Ascending aorta (tissue), 2 donors: ENCODE measurements at regions not wholly inside any gene's neighbourhood (a gene's known extent, or its start where the extent isn't known, plus 50 kb on each side); places are given as distances from the start of the nearest gene placed in this dataset.
"Not testable (repeated sequence)": the region's sequence is repeated elsewhere in the genome, so short reads cannot be mapped to it uniquely, and the experiment has no call there.

Source experiments
- DNase-seq, 2 donors: peaks; one replicate each; pipeline ENCODE4 v3.0.0-alpha.2; 2019; ENCODE audit warnings: low spot score in 2 of 2
- H3K27ac ChIP-seq, 2 donors: fragments of 200-600 bp; sonication (generic); one replicate each; pipeline ENCODE4 v1.5.1; 2016 to 2017; ENCODE audit warnings: mild to moderate bottlenecking in 1 of 2
- H3K27me3 ChIP-seq: fragments of 200-600 bp; sonication (generic); one replicate; pipeline ENCODE4 v1.5.1; 2017
- H3K36me3 ChIP-seq, 2 donors: fragments of 200-600 bp; sonication (generic); one replicate each; pipeline ENCODE4 v1.5.1; 2016
- H3K4me1 ChIP-seq, 2 donors: fragments of 200-600 bp; sonication (generic); one replicate each; pipeline ENCODE4 v1.5.1; 2016 to 2017; ENCODE audit warnings: mild to moderate bottlenecking in 1 of 2
- H3K4me3 ChIP-seq, 2 donors: fragments of 200-600 bp; sonication (generic); one replicate each; pipeline ENCODE4 v1.5.1; 2016 to 2017; ENCODE audit warnings: mild to moderate bottlenecking in 1 of 2
- H3K9me3 ChIP-seq, 2 donors: fragments of 200-600 bp; sonication (generic); one replicate each; pipeline ENCODE4 v1.5.1; 2016
- intact Hi-C: fragments of 100-400 bp; cut with DNase I; formaldehyde crosslinking; loops from one replicate; pipeline ENCODE4 v1.15.1; 2023
- TF ChIP-seq, protein P1 (sequence below), 3 experiments: fragments of 200-600 bp in 2 of 3; fragments of 450-650 bp in 1 of 3; sonication (generic) in 2 of 3; IDR thresholded peaks; one replicate each; pipeline ENCODE4 v1.5.1; 2016 to 2019; ENCODE audit warnings: antibody characterized with exemption in 3 of 3, mild to moderate bottlenecking in 1 of 3, moderate library complexity in 1 of 3

DNA sequence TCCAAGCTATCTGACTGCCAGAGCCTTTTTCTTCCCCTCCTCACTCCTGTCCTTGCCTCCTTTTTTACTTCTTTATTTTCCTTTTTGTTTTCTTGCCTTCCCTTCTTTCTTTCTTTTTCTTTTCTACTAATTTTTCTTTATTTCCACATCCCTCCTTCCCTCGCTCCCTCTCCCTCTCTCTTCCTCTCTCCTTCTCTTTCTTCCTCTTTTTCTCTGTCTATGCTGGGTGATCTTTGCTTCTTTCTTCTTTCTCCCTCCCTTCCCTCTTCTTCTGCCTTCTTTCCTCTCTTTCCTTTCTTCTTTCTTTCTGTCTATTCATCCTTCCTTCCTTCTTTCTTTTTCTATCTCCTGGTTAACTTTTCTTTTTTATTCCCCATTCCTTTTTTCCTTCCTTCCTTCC, 564.8 kb downstream of the NSUN3 start:
- Histone ChIP-seq H3K27ac (no peak overlapping the region), H3K36me3 (no peaks in the 10 kb centered on the region), H3K4me3 (no peak overlapping the region), H3K9me3 (no peaks in the 10 kb centered on the region), H3K4me1 (no peaks in the 10 kb centered on the region), H3K27me3 (no peaks in the 10 kb centered on the region)
- no peak for DNase-seq
- intact Hi-C loops: no loop called here
- TF ChIP-seq, protein P1, sequence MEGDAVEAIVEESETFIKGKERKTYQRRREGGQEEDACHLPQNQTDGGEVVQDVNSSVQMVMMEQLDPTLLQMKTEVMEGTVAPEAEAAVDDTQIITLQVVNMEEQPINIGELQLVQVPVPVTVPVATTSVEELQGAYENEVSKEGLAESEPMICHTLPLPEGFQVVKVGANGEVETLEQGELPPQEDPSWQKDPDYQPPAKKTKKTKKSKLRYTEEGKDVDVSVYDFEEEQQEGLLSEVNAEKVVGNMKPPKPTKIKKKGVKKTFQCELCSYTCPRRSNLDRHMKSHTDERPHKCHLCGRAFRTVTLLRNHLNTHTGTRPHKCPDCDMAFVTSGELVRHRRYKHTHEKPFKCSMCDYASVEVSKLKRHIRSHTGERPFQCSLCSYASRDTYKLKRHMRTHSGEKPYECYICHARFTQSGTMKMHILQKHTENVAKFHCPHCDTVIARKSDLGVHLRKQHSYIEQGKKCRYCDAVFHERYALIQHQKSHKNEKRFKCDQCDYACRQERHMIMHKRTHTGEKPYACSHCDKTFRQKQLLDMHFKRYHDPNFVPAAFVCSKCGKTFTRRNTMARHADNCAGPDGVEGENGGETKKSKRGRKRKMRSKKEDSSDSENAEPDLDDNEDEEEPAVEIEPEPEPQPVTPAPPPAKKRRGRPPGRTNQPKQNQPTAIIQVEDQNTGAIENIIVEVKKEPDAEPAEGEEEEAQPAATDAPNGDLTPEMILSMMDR (IDR thresholded peaks at IDR 0.05): no peak

DNA sequence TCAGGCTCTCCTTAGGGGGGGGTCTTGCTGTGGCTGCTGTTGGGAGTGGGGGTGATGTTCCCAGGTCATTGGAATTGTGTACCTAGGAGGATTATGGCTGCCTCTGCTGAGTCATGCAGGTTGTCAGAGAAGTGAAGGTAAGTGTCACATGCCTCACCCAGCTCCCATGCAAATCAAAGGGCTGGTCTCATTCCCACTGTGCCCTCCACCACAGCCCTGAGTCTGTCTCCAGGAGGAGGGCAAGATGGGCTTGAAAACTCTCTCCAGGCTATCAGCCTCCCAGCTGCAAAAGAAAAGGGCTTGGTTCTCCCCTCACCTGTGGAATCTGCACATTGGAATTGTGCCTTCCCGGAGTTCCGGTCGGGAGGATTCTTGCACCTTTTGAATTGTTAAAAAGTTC, 580.5 kb downstream of the NSUN3 start:
- no peaks in the 10 kb centered on the region for H3K9me3 ChIP-seq
- intact Hi-C loops: no loop called here
- H3K27me3 ChIP-seq: no peaks in the 10 kb centered on the region
- DNase-seq: no peak
- no peaks in the 10 kb centered on the region for H3K4me1 ChIP-seq
- H3K4me3 ChIP-seq: no peak overlapping the region
- no peak overlapping the region for H3K27ac ChIP-seq
- TF ChIP-seq, protein P1 (IDR thresholded peaks at IDR 0.05): no peak
- H3K36me3 ChIP-seq: no peaks in the 10 kb centered on the region

DNA sequence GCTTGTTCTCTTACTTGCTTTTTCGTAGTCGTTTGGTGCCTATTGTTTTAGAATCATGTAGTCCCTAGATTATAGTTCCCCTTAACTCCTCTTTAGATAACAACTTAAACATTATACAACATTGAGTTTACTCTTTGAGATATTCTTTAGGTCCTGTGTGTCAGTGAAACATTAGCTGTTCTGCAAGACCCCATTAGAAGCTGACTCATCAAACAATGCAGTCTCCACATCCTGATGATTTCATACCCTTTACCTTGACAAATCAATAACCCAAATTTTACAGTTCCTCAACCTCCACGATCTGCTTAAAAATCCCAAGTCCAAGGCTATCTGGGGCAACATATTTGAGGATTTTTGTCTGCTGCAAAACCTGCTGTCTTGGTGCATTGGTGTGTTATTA, 582.9 kb downstream of the NSUN3 start:
- TF ChIP-seq, protein P1 (IDR thresholded peaks at IDR 0.05): no peak
- Histone ChIP-seq H3K36me3 (no peaks in the 10 kb centered on the region), H3K9me3 (no peaks in the 10 kb centered on the region), H3K27ac (no peak overlapping the region), H3K4me1 (no peaks in the 10 kb centered on the region), H3K4me3 (no peak overlapping the region), H3K27me3 (no peaks in the 10 kb centered on the region)
- DNase-seq: no peak
- intact Hi-C loops: no loop called here

DNA sequence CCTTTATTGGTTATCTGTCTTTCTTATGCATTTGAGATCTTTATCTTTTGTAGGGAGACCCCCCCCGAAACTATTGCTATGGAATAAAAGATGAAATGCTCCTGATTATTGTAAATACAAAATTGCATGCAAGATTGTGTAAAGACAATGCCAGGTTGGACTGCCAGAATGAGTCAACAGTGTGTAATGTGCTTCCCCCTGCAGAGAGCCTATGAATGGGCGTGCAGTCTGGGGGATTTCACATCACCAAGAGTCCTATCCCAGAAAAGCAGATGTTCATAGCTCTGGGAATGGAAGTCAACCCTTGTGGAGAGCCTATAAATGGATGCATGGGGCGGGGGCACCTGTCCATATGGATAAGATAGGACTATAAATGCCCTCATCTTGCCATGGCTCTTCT, 584.3 kb downstream of the NSUN3 start:
- H3K27me3 ChIP-seq: no peaks in the 10 kb centered on the region
- H3K36me3 ChIP-seq: no peaks in the 10 kb centered on the region
- no peak overlapping the region for H3K27ac ChIP-seq
- no peak for DNase-seq
- no peak overlapping the region for H3K4me3 ChIP-seq
- intact Hi-C loops: no loop called here
- no peaks in the 10 kb centered on the region for H3K9me3 ChIP-seq
- TF ChIP-seq, protein P1 (IDR thresholded peaks at IDR 0.05): no peak
- H3K4me1 ChIP-seq: no peaks in the 10 kb centered on the region

DNA sequence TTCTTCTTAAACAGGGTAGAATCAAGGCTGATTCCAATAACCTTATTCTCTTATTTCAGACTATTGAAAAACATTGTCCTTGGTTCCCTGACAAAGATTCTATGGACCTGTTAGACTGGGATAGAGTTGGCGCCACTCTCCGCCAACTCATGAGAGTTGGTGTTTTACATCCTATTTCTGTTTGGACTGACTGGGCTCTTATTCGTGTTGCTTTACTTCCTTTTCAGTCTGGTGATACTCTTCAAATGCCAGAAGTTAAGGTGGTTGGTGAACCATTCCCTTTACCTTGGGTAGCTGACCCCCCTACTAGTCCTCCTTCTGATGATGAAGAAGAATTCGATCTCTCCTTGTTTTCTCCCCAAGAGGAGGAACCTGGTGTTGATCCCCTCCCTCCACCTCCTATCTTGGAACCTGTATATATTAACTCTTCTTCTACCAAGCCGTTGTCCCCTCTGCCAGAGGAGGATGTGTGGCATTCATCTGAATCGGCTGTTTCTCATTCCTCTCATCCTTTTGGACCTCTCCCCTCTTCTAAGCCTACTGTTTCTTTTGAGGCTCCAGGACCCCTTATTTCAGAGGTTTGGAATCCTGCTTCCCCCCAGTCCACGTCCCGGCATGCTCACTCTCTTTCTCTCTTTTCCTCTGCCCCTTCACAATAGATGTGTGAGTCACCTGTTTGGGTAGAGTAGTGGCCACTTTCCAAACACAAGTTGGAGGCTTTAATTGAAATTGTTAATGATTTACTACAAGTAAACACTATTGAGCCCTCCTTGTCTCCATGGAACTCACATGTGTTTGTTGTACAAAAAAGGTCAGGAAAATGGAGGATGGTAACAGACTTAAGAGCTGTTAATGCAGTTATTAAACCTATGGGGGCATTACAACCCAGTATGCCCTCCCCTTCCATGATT, 585.7 kb downstream of the NSUN3 start:
- H3K27ac ChIP-seq, H3K4me3 ChIP-seq, H3K4me1 ChIP-seq, intact Hi-C loops, H3K27me3 ChIP-seq, H3K36me3 ChIP-seq, DNase-seq, H3K9me3 ChIP-seq: not testable (repeated sequence)

DNA sequence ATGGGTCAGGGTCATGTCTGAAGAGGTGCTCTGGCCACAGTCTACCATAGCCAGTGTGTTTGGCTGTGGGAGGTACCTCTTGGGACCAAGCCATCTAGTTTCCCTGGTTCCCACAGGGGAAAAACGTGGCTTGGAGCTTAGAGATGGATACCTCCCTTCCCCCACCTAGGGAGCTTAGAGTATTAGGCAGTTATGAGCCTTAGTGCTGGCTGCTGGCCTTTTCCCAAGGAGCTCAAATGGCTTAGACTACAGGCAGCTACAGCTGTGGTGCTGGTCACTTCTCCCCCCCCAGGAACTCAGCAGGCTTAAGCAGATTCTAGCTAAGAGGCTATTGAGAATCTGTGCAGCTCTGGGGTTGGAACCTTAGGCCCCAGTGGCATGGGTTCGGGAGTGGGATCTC, 591.2 kb downstream of the NSUN3 start:
- DNase-seq: no peak
- intact Hi-C loops: no loop called here
- Histone ChIP-seq H3K4me3 (no peak overlapping the region), H3K27ac (no peak overlapping the region), H3K4me1 (no peaks in the 10 kb centered on the region), H3K36me3 (no peaks in the 10 kb centered on the region), H3K27me3 (no peaks in the 10 kb centered on the region), H3K9me3 (no peaks in the 10 kb centered on the region)
- TF ChIP-seq, protein P1 (IDR thresholded peaks at IDR 0.05): no peak
